H1 (cell line): ENCODE measurements at regions not wholly inside any gene's neighbourhood (a gene's known extent, or its start where the extent isn't known, plus 50 kb on each side); places are given as distances from the start of the nearest gene placed in this dataset.

Experiments used
- ASH2L ChIP-seq: fragments of 200-600, 300-600 bp; sonication (generic); IDR thresholded peaks from one replicate; pipeline ENCODE4 v1.7.1; 2017; ENCODE audit warnings: low read length
- BACH1 ChIP-seq: IDR thresholded peaks from 2 replicates; pipeline ENCODE4 v1.6.1; 2012; ENCODE audit warnings: low read length, improper control_type of control experiment
- CHD7 ChIP-seq: fragments of 300-600 bp; sonication (generic); IDR thresholded peaks from 2 replicates; pipeline ENCODE4 v1.7.1; 2012; ENCODE audit warnings: low read length, moderate library complexity, mild to moderate bottlenecking, inconsistent platforms; ENCODE audit not compliant: insufficient replicate concordance
- CREB1 ChIP-seq: IDR thresholded peaks from 2 replicates; pipeline ENCODE4 v1.6.1; 2012; ENCODE audit warnings: inconsistent platforms
- EGR1 ChIP-seq: IDR thresholded peaks from 2 replicates; pipeline ENCODE4 v1.6.1; 2011; ENCODE audit warnings: low read depth, low read length, borderline replicate concordance
- EP300 ChIP-seq, 2 experiments: IDR thresholded peaks; 1 replicate in 1 of 2; 2 replicates in 1 of 2; pipeline ENCODE4 v1.6.1; 2011 to 2012; ENCODE audit warnings: low read depth in 2 of 2, low read length in 2 of 2, mild to moderate bottlenecking in 2 of 2, borderline replicate concordance in 1 of 2, inconsistent platforms in 1 of 2, moderate library complexity in 1 of 2
- HDAC6 ChIP-seq: IDR thresholded peaks from one replicate; pipeline ENCODE4 v1.7.1; 2012; ENCODE audit warnings: low read depth, mild to moderate bottlenecking, inconsistent platforms, low read length, moderate library complexity
- KDM1A ChIP-seq: fragments of 200-600, 300-600 bp; sonication (generic); IDR thresholded peaks from 2 replicates; pipeline ENCODE4 v1.7.1; 2016; ENCODE audit warnings: mild to moderate bottlenecking, low read length, borderline replicate concordance
- NRF1 ChIP-seq: IDR thresholded peaks from 2 replicates; pipeline ENCODE4 v1.6.1; 2011; ENCODE audit warnings: mild to moderate bottlenecking, low read depth, low read length, improper control_type of control experiment
- PHF8 ChIP-seq: fragments of 200-600 bp; sonication (generic); conservative IDR thresholded peaks from 2 replicates; pipeline ENCODE4 v1.7.1; 2012; ENCODE audit warnings: low read depth, mild to moderate bottlenecking, inconsistent platforms, low read length, moderate library complexity
- SIRT6 ChIP-seq: IDR thresholded peaks from one replicate; pipeline ENCODE4 v1.7.1; 2012; ENCODE audit warnings: low read length, inconsistent platforms
- TCF12 ChIP-seq: IDR thresholded peaks from 2 replicates; pipeline ENCODE4 v1.6.1; 2011; ENCODE audit warnings: low read depth, mild to moderate bottlenecking, low read length

- TF ChIP-seq CHD7, result no peak
- no peak for TF ChIP-seq ASH2L
- no peak for TF ChIP-seq EP300 (IDR thresholded peaks at IDR 0.05; ENCODE audit: borderline replicate concordance in 1 of 2, low read depth in 2 of 2, low read length in 2 of 2)
- no peak for TF ChIP-seq EGR1
- TF ChIP-seq CREB1, result no peak
- no peak for TF ChIP-seq HDAC6
- no peak for TF ChIP-seq TCF12
- no peak for TF ChIP-seq NRF1
- no peak for TF ChIP-seq PHF8
- TF ChIP-seq BACH1, result no peak
- TF ChIP-seq SIRT6, result no peak
- TF ChIP-seq KDM1A, result no peak
Measured at GRCh38 chr1:221612047-221612777, 129.7 kb downstream of the DUSP10 start (continued).
